Upper lobe of left lung (tissue), 4 donors: ENCODE measurements at regions not wholly inside any gene's neighbourhood (a gene's known extent, or its start where the extent isn't known, plus 50 kb on each side); places are given as distances from the start of the nearest gene placed in this dataset.

Experiments used
- POLR2A ChIP-seq, 4 donors: fragments of 450-650 bp; IDR thresholded peaks; one replicate each; pipeline ENCODE4 v1.5.1; 2016 to 2017; ENCODE audit warnings: antibody characterized with exemption in 4 of 4, mild to moderate bottlenecking in 2 of 4
- POLR2AphosphoS5 ChIP-seq, 2 donors: sonication (generic); formaldehyde crosslinking; IDR thresholded peaks; one replicate each; pipeline ENCODE4 v1.5.1; 2017; ENCODE audit warnings: antibody characterized with exemption in 2 of 2

GRCh38 chr4:119980456-119980855 lies 86.2 kb downstream of the MAD2L1 start:
- TF ChIP-seq POLR2AphosphoS5 (IDR thresholded peaks at IDR 0.05) (no peak), POLR2A (IDR thresholded peaks at IDR 0.05) (no peak)
